GM12878 (cell line): ENCODE measurements at regions not wholly inside any gene's neighbourhood (a gene's known extent, or its start where the extent isn't known, plus 50 kb on each side); places are given as distances from the start of the nearest gene placed in this dataset.

Experiments
- ATAC-seq: fragments of 200-7000 bp; cut with Tn5 transposase; 3 replicates; pipeline ENCODE4 v1.9.1; 2020; ENCODE audit warnings: mild to moderate bottlenecking, moderate library complexity
- BruUV-seq: library from RNA; stranded (reverse); fragments of 400-500 nt; replicated peaks from 2 replicates; lab custom pipeline; 2021; lab: Mats Ljungman, UMichigan
- CTCF ChIA-PET: fragments of 300-600 bp; sonication (Branson Sonifier 250); formaldehyde crosslinking; extraction: SDS; loops from one replicate; lab custom pipeline; 2021; ENCODE audit warnings: inconsistent platforms; lab: Yijun Ruan, JAX
- POLR2A ChIA-PET: fragments of 350-600 bp; formaldehyde crosslinking; extraction: SDS; loops from one replicate; lab custom pipeline; 2021; ENCODE audit warnings: inconsistent platforms; lab: Charles Lee
- RAD21 ChIA-PET: fragments of 300-600 bp; sonication (Branson Sonifier 250); formaldehyde crosslinking; loops from one replicate; lab custom pipeline; 2023; ENCODE audit warnings: antibody characterized with exemption; ENCODE audit not compliant: unreplicated experiment; lab: Charles Lee
- SMC1A ChIA-PET: fragments of 300-600 bp; sonication (Branson Sonifier 250); formaldehyde crosslinking; loops from one replicate; lab custom pipeline; 2023; ENCODE audit not compliant: unreplicated experiment, uncharacterized antibody; lab: Charles Lee
- DNase-seq: peaks from one replicate; pipeline ENCODE4 v3.0.0-alpha.2; 2011; ENCODE audit warnings: low read depth, low spot score
- FAIRE-seq: peaks from 3 replicates; lab custom pipeline; 2011; peaks lifted over from hg19 to GRCh38; lab: Jason Lieb, UNC
- H2AFZ ChIP-seq: 2 replicates; pipeline ENCODE4 v1.6.0; 2011; ENCODE audit warnings: low read depth, low read length, control low read depth; ENCODE audit not compliant: control insufficient read depth
- H3K27ac ChIP-seq: 2 replicates; pipeline ENCODE4 v1.5.1; 2011; ENCODE audit warnings: control low read depth; ENCODE audit not compliant: control insufficient read depth, insufficient read depth
- H3K27me3 ChIP-seq, 2 experiments: replicated peaks in 1 of 2; 2 replicates each; pipeline versions ENCODE4 v1.6.0 to v1.6.1; 2011; ENCODE audit warnings: low read length in 1 of 2; ENCODE audit not compliant: control insufficient read depth in 2 of 2, insufficient read depth in 2 of 2
- H3K36me3 ChIP-seq, 2 experiments: 2 replicates each; pipeline ENCODE4 v1.5.1; 2011; ENCODE audit warnings: low read length in 1 of 2; ENCODE audit not compliant: control insufficient read depth in 2 of 2, insufficient read depth in 2 of 2
- H3K4me1 ChIP-seq: 2 replicates; pipeline ENCODE4 v1.6.1; 2011; ENCODE audit warnings: mild to moderate bottlenecking, low read length, moderate library complexity, mixed read lengths; ENCODE audit not compliant: control insufficient read depth, insufficient read depth
- H3K4me2 ChIP-seq: 2 replicates; pipeline ENCODE4 v1.6.0; 2011; ENCODE audit warnings: control low read depth; ENCODE audit not compliant: control insufficient read depth, insufficient read depth
- H3K4me3 ChIP-seq: fragments of 200-600 bp; sonication (generic); 2 replicates; pipeline ENCODE4 v1.5.1; 2016
- H3K79me2 ChIP-seq: 2 replicates; pipeline ENCODE4 v1.6.0; 2011; ENCODE audit warnings: low read length; ENCODE audit not compliant: control insufficient read depth, insufficient read depth
- H3K9ac ChIP-seq: 2 replicates; pipeline ENCODE4 v1.8.0; 2011; ENCODE audit warnings: low read length, control low read depth, mixed read lengths; ENCODE audit not compliant: control insufficient read depth, insufficient read depth
- H3K9me3 ChIP-seq: replicated peaks from 3 replicates; pipeline ENCODE4 v1.5.1; 2011; ENCODE audit warnings: mild to moderate bottlenecking, low read length; ENCODE audit not compliant: control insufficient read depth, insufficient read depth
- H4K20me1 ChIP-seq: 2 replicates; pipeline ENCODE4 v1.6.0; 2011; ENCODE audit not compliant: control insufficient read depth, insufficient read depth
- ATF3 ChIP-seq: IDR thresholded peaks from 2 replicates; pipeline ENCODE4 v1.6.1; 2011; ENCODE audit warnings: low read depth, mild to moderate bottlenecking, low read length, moderate library complexity, borderline replicate concordance; ENCODE audit errors: extremely low read depth
- BHLHE40 ChIP-seq, 2 experiments: fragments of 450-650 bp in 1 of 2; IDR thresholded peaks; 2 replicates each; pipeline ENCODE4 v1.6.1; 2011 to 2017; ENCODE audit warnings: low read depth in 2 of 2, borderline replicate concordance in 1 of 2, improper control_type of control experiment in 1 of 2, low read length in 1 of 2, mild to moderate bottlenecking in 1 of 2
- CEBPB ChIP-seq, 2 experiments: fragments of 150-350 bp in 1 of 2; IDR thresholded peaks; 2 replicates each; pipeline ENCODE4 v1.6.1; 2012 to 2014; ENCODE audit warnings: low read depth in 2 of 2, low read length in 2 of 2, borderline replicate concordance in 1 of 2, inconsistent platforms in 1 of 2
- GABPA ChIP-seq: IDR thresholded peaks from 2 replicates; pipeline ENCODE4 v1.6.1; 2014; ENCODE audit warnings: antibody characterized with exemption, low read depth, mild to moderate bottlenecking, inconsistent platforms
- HDAC2 ChIP-seq: fragments of 200-600 bp; sonication (generic); IDR thresholded peaks from 2 replicates; pipeline ENCODE4 v1.6.1; 2017
- KLF5 ChIP-seq: fragments of 450-650 bp; IDR thresholded peaks from 2 replicates; pipeline ENCODE4 v1.6.1; 2014; ENCODE audit warnings: mild to moderate bottlenecking; ENCODE audit not compliant: partially characterized antibody
- MTA3 ChIP-seq: IDR thresholded peaks from 2 replicates; pipeline ENCODE4 v1.6.1; 2012; ENCODE audit warnings: low read length, inconsistent platforms, borderline replicate concordance
- PAX5 ChIP-seq: IDR thresholded peaks from 2 replicates; pipeline ENCODE4 v1.6.1; 2011; ENCODE audit warnings: low read depth, low read length, borderline replicate concordance
- SPI1 ChIP-seq: IDR thresholded peaks from 2 replicates; pipeline ENCODE4 v1.6.1; 2011; ENCODE audit warnings: low read depth, mild to moderate bottlenecking, low read length, moderate library complexity, borderline replicate concordance; ENCODE audit not compliant: insufficient read depth
- SUPT20H ChIP-seq: IDR thresholded peaks from 2 replicates; pipeline ENCODE4 v1.6.1; 2011; ENCODE audit warnings: low read depth, mild to moderate bottlenecking, low read length, moderate library complexity, borderline replicate concordance; ENCODE audit not compliant: control insufficient read depth
- WRNIP1 ChIP-seq: IDR thresholded peaks from 2 replicates; pipeline ENCODE4 v1.6.1; 2011; ENCODE audit warnings: low read depth, low read length, improper control_type of control experiment, borderline replicate concordance
- ZNF217 ChIP-seq: fragments of 450-650 bp; IDR thresholded peaks from 2 replicates; pipeline ENCODE4 v1.6.1; 2017; ENCODE audit warnings: antibody characterized with exemption, mild to moderate bottlenecking
- WGBS: methylation state at CpG from one replicate; pipeline ENCODE4 v1.1.6; 2016; ENCODE audit warnings: low lambda C conversion rate; ENCODE audit not compliant: insufficient replicate concordance, insufficient coverage; ENCODE audit errors: missing lambda C conversion rate; 5-methylcytosine and 5-hydroxymethylcytosine counted together
- in situ Hi-C: fragments of 300-500 bp; cut with MboI; formaldehyde crosslinking; loops from 9 replicates; pipeline ENCODE4 v1.14.3; 2018; ENCODE audit warnings: mixed read lengths
- intact Hi-C: fragments of 100-400 bp; cut with micrococcal nuclease; formaldehyde crosslinking; loops from one replicate; pipeline ENCODE4 v1.14.2; 2022; ENCODE audit not compliant: unreplicated experiment

- Histone ChIP-seq H4K20me1 (no peaks in the 10 kb centered on the region), H3K79me2 (no peaks in the 10 kb centered on the region), H3K27ac (no peak overlapping the region), H3K4me3 (no peak overlapping the region), H3K4me2 (no peak overlapping the region), H2AFZ (no peak overlapping the region), H3K27me3 (no peaks in the 10 kb centered on the region), H3K36me3 (no peaks in the 10 kb centered on the region), H3K4me1 (no peaks in the 10 kb centered on the region), H3K9ac (no peak overlapping the region), H3K9me3 (no peaks in the 10 kb centered on the region; the same call in 2 of the 3 replicates)
- ChIA-PET RAD21 (no interaction called here), CTCF (no interaction called here), POLR2A (no interaction called here), SMC1A (no interaction called here)
- ATAC-seq: no peak
- BruUV-seq: no TSS peak
- TF ChIP-seq GABPA: no peak
- TF ChIP-seq CEBPB (IDR thresholded peaks at IDR 0.05; ENCODE audit: borderline replicate concordance in 1 of 2, low read depth in 2 of 2, low read length in 2 of 2): no peak
- no peak for TF ChIP-seq PAX5
- TF ChIP-seq KLF5: no peak
- no peak for TF ChIP-seq MTA3
- TF ChIP-seq ZNF217: no peak
- no peak for TF ChIP-seq ATF3
- TF ChIP-seq HDAC2: no peak
- TF ChIP-seq WRNIP1: no peak
- no peak for TF ChIP-seq SUPT20H
- TF ChIP-seq BHLHE40 (IDR thresholded peaks at IDR 0.05; ENCODE audit: borderline replicate concordance in 1 of 2, low read depth in 2 of 2, low read length in 1 of 2): no peak
- no peak for TF ChIP-seq SPI1
- intact Hi-C loops: no loop called here
- no peak for DNase-seq
- FAIRE-seq: no peak
- WGBS: 31% methylated on average over 5 of the region's 5 CpGs
- in situ Hi-C loops: no loop called here
These were observed 279.0 kb upstream of the RTL1 start for GRCh38 chr14:101182476-101182875.
